ENCODE measurements at regions not wholly inside any gene's neighbourhood (a gene's known extent, or its start where the extent isn't known, plus 50 kb on each side); places are given as distances from the start of the nearest gene placed in this dataset.

DNA sequence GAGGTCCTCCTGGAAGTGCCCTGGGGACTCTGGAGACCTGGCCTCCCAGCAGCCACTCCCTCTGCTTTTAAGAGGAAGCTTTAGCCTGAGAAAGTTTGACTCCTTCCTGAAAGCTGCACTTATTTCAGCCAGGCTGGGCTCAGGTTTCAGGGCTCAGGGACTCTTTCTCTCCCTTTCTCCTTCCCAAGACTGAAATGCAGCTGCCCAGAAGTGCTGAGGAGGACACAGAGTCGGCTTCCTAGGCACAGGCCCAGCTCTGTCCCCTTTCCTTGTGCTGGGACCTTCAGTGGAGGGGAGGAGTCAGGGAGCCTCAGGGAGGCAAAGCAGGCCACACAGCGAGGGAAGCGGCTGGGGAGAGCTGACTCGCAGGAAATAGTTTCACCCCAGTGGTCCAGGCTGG lies 137.3 kb downstream of the NAV1 start:
- Histone ChIP-seq H3K9me3 (no peaks in the 10 kb centered on the region), H3K4me3 (no peak overlapping the region), H3K27me3 (no peaks in the 10 kb centered on the region), H3K4me1 (peaks cover 6 to 67% (median 49%) of the 10 kb centered on the region in 12 donors), H3K36me3 (peaks cover 0 to 3% (median 0%) of the 10 kb centered on the region in 9 donors), H3K27ac (peak overlapping the region in 7 of 12 donors; percentile 8 to 60 (median 20))
- TF ChIP-seq POLR2A (IDR thresholded peaks at IDR 0.05): no peak
- TF ChIP-seq, protein P1, sequence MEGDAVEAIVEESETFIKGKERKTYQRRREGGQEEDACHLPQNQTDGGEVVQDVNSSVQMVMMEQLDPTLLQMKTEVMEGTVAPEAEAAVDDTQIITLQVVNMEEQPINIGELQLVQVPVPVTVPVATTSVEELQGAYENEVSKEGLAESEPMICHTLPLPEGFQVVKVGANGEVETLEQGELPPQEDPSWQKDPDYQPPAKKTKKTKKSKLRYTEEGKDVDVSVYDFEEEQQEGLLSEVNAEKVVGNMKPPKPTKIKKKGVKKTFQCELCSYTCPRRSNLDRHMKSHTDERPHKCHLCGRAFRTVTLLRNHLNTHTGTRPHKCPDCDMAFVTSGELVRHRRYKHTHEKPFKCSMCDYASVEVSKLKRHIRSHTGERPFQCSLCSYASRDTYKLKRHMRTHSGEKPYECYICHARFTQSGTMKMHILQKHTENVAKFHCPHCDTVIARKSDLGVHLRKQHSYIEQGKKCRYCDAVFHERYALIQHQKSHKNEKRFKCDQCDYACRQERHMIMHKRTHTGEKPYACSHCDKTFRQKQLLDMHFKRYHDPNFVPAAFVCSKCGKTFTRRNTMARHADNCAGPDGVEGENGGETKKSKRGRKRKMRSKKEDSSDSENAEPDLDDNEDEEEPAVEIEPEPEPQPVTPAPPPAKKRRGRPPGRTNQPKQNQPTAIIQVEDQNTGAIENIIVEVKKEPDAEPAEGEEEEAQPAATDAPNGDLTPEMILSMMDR (IDR thresholded peaks at IDR 0.05): no peak
- DNase-seq (peak in 3 of 5 donors; percentile 29 to 67 (median 38)), ATAC-seq (peak; percentile 21 to 62 (median 54))
- 19 to 32% (median 23%) methylated on average over 4 of the region's 4 CpGs for WGBS, 4 donors
- intact Hi-C loops (cut with DNase I): no loop called here

DNA sequence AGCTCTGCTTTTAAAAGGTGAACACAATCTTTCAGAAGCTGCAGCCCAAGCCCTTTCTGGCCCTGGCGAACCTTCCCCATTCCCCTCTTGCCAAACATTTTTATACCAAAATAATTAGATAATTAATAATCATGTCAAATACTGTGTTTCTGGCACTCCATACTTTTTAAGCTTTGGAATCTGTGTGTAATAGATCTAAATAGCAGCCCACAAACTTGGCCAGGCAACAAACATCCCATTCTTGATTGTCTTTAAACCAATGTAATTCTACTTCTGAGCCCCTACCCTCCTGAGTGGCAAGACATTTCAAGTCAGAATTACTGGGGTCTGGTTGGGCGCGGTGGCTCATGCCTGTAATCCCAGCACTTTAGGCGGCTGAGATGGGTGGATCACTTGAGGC lies 137.7 kb downstream of the NAV1 start:
- Histone ChIP-seq H3K36me3 (peaks cover 0 to 3% (median 0%) of the 10 kb centered on the region in 9 donors), H3K27me3 (no peaks in the 10 kb centered on the region), H3K4me3 (no peak overlapping the region), H3K27ac (peak overlapping the region in 5 of 12 donors; percentile 9 to 60 (median 36)), H3K4me1 (peaks cover 6 to 69% (median 49%) of the 10 kb centered on the region in 12 donors), H3K9me3 (no peaks in the 10 kb centered on the region)
- no peak for TF ChIP-seq POLR2A (IDR thresholded peaks at IDR 0.05)
- TF ChIP-seq, protein P1 (IDR thresholded peaks at IDR 0.05): no peak
- DNase-seq: no peak
- intact Hi-C loops (cut with DNase I): no loop called here
- WGBS, 4 donors: 91 to 95% (median 94%) methylated on average over 4 of the region's 4 CpGs
- no peak for ATAC-seq

DNA sequence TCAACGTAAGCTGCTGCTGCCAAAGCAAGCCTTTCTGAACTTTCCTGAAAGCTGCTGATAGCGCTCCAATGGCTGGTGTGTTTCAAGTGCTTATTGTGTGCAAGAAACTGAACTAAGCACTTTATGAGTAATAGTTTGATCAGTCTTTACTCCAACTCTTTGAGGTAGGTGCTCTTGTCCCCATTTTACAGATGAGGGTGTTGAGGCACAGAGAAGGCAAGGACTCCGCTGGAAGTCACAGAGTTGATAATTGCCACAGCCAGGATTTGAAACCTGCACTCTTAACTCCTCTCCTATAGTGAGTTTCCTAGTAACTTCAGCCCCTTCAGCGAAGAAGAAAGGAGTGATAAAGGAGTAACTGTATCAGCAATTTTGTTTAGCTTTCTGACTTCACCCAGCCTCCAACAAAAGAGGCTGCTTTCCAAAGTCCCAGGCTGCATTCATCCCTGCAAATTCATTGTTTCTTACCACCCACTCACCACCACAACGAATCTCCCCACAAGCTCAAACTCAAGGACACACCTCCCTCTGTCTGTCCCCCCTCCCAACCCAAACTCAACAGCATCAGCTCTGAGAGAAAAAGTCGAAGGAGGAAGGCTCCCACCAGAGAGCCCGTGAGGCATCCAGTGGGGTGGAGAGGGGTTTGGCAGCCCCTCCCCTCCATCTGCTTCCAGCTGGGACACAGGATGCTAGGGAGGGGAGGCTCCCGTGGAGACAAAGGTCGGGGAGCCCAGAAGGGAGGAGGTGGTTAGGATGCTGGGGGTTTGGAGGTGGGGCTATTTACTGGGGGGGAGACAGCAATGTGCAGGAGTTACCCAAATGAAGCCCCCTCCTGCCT lies 139.6 kb downstream of the NAV1 start:
- no peak for TF ChIP-seq POLR2A (IDR thresholded peaks at IDR 0.05)
- TF ChIP-seq, protein P1 (IDR thresholded peaks at IDR 0.05): no peak
- Histone ChIP-seq H3K4me3 (no peak overlapping the region), H3K4me1 (peaks cover 6 to 71% (median 47%) of the 10 kb centered on the region in 12 donors), H3K9me3 (no peaks in the 10 kb centered on the region), H3K27me3 (no peaks in the 10 kb centered on the region), H3K27ac (no peak overlapping the region), H3K36me3 (no peaks in the 10 kb centered on the region)
- WGBS, 4 donors: 56 to 64% (median 58%) methylated on average over 9 of the region's 9 CpGs
- intact Hi-C loops (cut with DNase I): no loop called here
- peak in 2 of 4 donors; percentile 21 to 31 for ATAC-seq
- peak in 1 of 5 donors; percentile 31 for DNase-seq

DNA sequence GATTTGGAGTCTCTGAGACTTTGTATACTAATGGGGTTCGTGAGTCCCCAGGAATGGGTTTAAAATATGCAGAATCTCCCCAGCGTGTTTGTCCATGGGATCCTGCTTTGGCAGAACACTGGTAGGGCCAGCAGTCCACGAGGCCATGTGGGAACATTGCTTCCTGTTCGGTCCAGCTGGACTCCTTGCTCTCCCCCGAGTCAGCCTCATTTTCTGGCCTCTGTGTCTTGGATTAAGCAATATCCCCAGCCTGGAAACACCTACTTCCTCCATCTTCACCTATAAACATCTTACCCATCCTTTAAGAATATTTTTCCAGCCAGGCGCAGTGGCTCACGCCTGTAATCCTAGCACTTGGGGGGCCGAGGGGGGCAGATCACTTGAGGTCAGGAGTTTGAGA lies 142.4 kb downstream of the NAV1 start:
- DNase-seq (peak in 2 of 5 donors; percentile 53 to 61), ATAC-seq (peak in 3 of 4 donors; percentile 64 to 74 (median 65))
- Histone ChIP-seq H3K9me3 (no peaks in the 10 kb centered on the region), H3K27ac (peak overlapping the region in 1 of 12 donors; percentile 14), H3K4me3 (no peak overlapping the region), H3K4me1 (peaks cover 0 to 52% (median 22%) of the 10 kb centered on the region in 12 donors), H3K27me3 (no peaks in the 10 kb centered on the region), H3K36me3 (peaks cover 0 to 3% (median 0%) of the 10 kb centered on the region in 9 donors)
- TF ChIP-seq POLR2A (IDR thresholded peaks at IDR 0.05): no peak
- TF ChIP-seq, protein P1 (IDR thresholded peaks at IDR 0.05): no peak
- WGBS, 4 donors: 68 to 74% (median 71%) methylated on average over 8 of the region's 8 CpGs
- intact Hi-C loops (cut with DNase I): no loop called here
